Sigmoid colon (tissue), 6 donors: ENCODE measurements at regions not wholly inside any gene's neighbourhood (a gene's known extent, or its start where the extent isn't known, plus 50 kb on each side); places are given as distances from the start of the nearest gene placed in this dataset.

Source experiments
- DNase-seq: peaks from one replicate; pipeline ENCODE4 v3.0.0-alpha.2; 2019
- H3K27ac ChIP-seq, 4 donors: fragments of 200-600 bp; sonication (generic); one replicate each; pipeline ENCODE4 v1.5.1; 2016 to 2019; ENCODE audit warnings: mild to moderate bottlenecking in 1 of 4
- H3K27me3 ChIP-seq, 3 donors: fragments of 200-600 bp; sonication (generic); one replicate each; pipeline ENCODE4 v1.5.1; 2019; ENCODE audit warnings: mild to moderate bottlenecking in 1 of 3
- H3K36me3 ChIP-seq, 4 donors: fragments of 200-600 bp; sonication (generic); one replicate each; pipeline ENCODE4 v1.5.1; 2016 to 2019
- H3K4me1 ChIP-seq, 4 donors: fragments of 200-600 bp; sonication (generic); one replicate each; pipeline ENCODE4 v1.5.1; 2017 to 2019
- H3K4me3 ChIP-seq, 4 donors: fragments of 200-600 bp; sonication (generic); one replicate each; pipeline ENCODE4 v1.5.1; 2017 to 2019; ENCODE audit warnings: mild to moderate bottlenecking in 2 of 4, moderate library complexity in 1 of 4
- H3K9me3 ChIP-seq, 4 donors: fragments of 200-600 bp in 3 of 4; sonication (generic) in 3 of 4; one replicate each; pipeline versions ENCODE4 v1.5.1 to v1.6.1; 2013 to 2019
- CTCF ChIP-seq, 4 experiments: fragments of 450-650 bp in 3 of 4; fragments of 200-600 bp in 1 of 4; IDR thresholded peaks; one replicate each; pipeline ENCODE4 v1.5.1; 2016 to 2019; ENCODE audit warnings: antibody characterized with exemption in 4 of 4, mild to moderate bottlenecking in 3 of 4, moderate library complexity in 2 of 4
- EP300 ChIP-seq, 4 donors: sonication (generic); formaldehyde crosslinking; IDR thresholded peaks; one replicate each; pipeline ENCODE4 v1.6.1; 2017; ENCODE audit warnings: antibody characterized with exemption in 4 of 4
- POLR2A ChIP-seq, 2 donors: fragments of 450-650 bp; IDR thresholded peaks; one replicate each; pipeline ENCODE4 v1.6.1; 2016; ENCODE audit warnings: antibody characterized with exemption in 2 of 2, mild to moderate bottlenecking in 2 of 2, moderate library complexity in 2 of 2
- POLR2AphosphoS5 ChIP-seq, 4 donors: sonication (generic); formaldehyde crosslinking; IDR thresholded peaks; one replicate each; pipeline ENCODE4 v1.6.1; 2017; ENCODE audit warnings: antibody characterized with exemption in 4 of 4
- WGBS, 2 donors: extraction: QIAGEN DNeasy Blood & Tissue Kit; methylation state at CpG; one replicate each; pipeline ENCODE4 v1.1.7; 2013; 5-methylcytosine and 5-hydroxymethylcytosine counted together
- intact Hi-C: fragments of 100-400 bp; cut with DNase I; formaldehyde crosslinking; loops from one replicate; pipeline ENCODE4 v1.15.1; 2023
- donor health status: healthy with polysubstance abuse.
- donor health status: healthy.

- no peak for TF ChIP-seq CTCF (IDR thresholded peaks at IDR 0.05)
- no peak for TF ChIP-seq EP300 (IDR thresholded peaks at IDR 0.05)
- TF ChIP-seq POLR2A (IDR thresholded peaks at IDR 0.05), result no peak
- Histone ChIP-seq H3K27ac (no peak overlapping the region), H3K36me3 (no peaks in the 10 kb centered on the region), H3K4me3 (no peak overlapping the region), H3K9me3 (no peaks in the 10 kb centered on the region), H3K27me3 (no peaks in the 10 kb centered on the region), H3K4me1 (no peaks in the 10 kb centered on the region)
- DNase-seq, result no peak
- WGBS, 2 donors, result 27 to 85% methylated on average over 2 of the region's 2 CpGs
- intact Hi-C loops, result no loop called here
Observed at GRCh38 chr2:129139380-129139779, 820.7 kb upstream of the HS6ST1 start.

- intact Hi-C loops, result no loop called here
- WGBS, 2 donors, result 71 to 74% methylated on average over 3 of the region's 3 CpGs
- no peak for TF ChIP-seq CTCF (IDR thresholded peaks at IDR 0.05)
- no peak for TF ChIP-seq POLR2AphosphoS5 (IDR thresholded peaks at IDR 0.05)
- no peak for TF ChIP-seq POLR2A (IDR thresholded peaks at IDR 0.05)
- Histone ChIP-seq H3K27ac (no peak overlapping the region), H3K27me3 (no peaks in the 10 kb centered on the region), H3K4me3 (no peak overlapping the region), H3K9me3 (no peaks in the 10 kb centered on the region), H3K4me1 (no peaks in the 10 kb centered on the region), H3K36me3 (no peaks in the 10 kb centered on the region)
- DNase-seq, result no peak
Observed at GRCh38 chr2:129142465-129142864, 823.8 kb upstream of the HS6ST1 start.

GRCh38 chr2:129144082-129144791 is 825.6 kb upstream of the HS6ST1 start:
- 94 to 95% methylated on average over 42 of the region's 42 CpGs for WGBS, 2 donors
- Histone ChIP-seq H3K4me1 (no peaks in the 10 kb centered on the region), H3K9me3 (peaks cover 0 to 3% (median 0%) of the 10 kb centered on the region in 4 donors), H3K36me3 (no peaks in the 10 kb centered on the region), H3K27me3 (no peaks in the 10 kb centered on the region), H3K4me3 (no peak overlapping the region), H3K27ac (no peak overlapping the region)
- DNase-seq, result no peak
- intact Hi-C loops, result no loop called here
- TF ChIP-seq EP300 (IDR thresholded peaks at IDR 0.05), result no peak

- WGBS, 2 donors, result 79 to 82% methylated on average over 1 of the region's 1 CpG
- Histone ChIP-seq H3K9me3 (peaks cover 0 to 5% (median 0%) of the 10 kb centered on the region in 4 donors), H3K27me3 (no peaks in the 10 kb centered on the region), H3K27ac (no peak overlapping the region), H3K4me3 (no peak overlapping the region), H3K4me1 (no peaks in the 10 kb centered on the region), H3K36me3 (no peaks in the 10 kb centered on the region)
- TF ChIP-seq POLR2AphosphoS5 (IDR thresholded peaks at IDR 0.05), result no peak
- TF ChIP-seq CTCF (IDR thresholded peaks at IDR 0.05), result no peak
- no peak for TF ChIP-seq POLR2A (IDR thresholded peaks at IDR 0.05)
- no peak for DNase-seq
- intact Hi-C loops, result no loop called here
Observed at GRCh38 chr2:129152514-129152913, 827.0 kb upstream of the RAB6C start.

- no peaks in the 10 kb centered on the region for H3K9me3 ChIP-seq
- TF ChIP-seq EP300 (IDR thresholded peaks at IDR 0.05), result no peak
- no peak for TF ChIP-seq POLR2AphosphoS5 (IDR thresholded peaks at IDR 0.05)
- TF ChIP-seq CTCF (IDR thresholded peaks at IDR 0.05), result no peak
- H3K36me3 ChIP-seq, result no peaks in the 10 kb centered on the region
- H3K27me3 ChIP-seq, result no peaks in the 10 kb centered on the region
- H3K4me3 ChIP-seq, result no peak overlapping the region
- intact Hi-C loops, result no loop called here
- no peak for DNase-seq
- WGBS, 2 donors, result 54 to 82% methylated on average over 4 of the region's 4 CpGs
- H3K4me1 ChIP-seq, result peaks cover 0 to 4% (median 0%) of the 10 kb centered on the region in 4 donors
- no peak overlapping the region for H3K27ac ChIP-seq
Observed at GRCh38 chr2:129160879-129161278, 818.6 kb upstream of the RAB6C start.
